ENCODE measurements at regions not wholly inside any gene's neighbourhood (a gene's known extent, or its start where the extent isn't known, plus 50 kb on each side); places are given as distances from the start of the nearest gene placed in this dataset.

DNA sequence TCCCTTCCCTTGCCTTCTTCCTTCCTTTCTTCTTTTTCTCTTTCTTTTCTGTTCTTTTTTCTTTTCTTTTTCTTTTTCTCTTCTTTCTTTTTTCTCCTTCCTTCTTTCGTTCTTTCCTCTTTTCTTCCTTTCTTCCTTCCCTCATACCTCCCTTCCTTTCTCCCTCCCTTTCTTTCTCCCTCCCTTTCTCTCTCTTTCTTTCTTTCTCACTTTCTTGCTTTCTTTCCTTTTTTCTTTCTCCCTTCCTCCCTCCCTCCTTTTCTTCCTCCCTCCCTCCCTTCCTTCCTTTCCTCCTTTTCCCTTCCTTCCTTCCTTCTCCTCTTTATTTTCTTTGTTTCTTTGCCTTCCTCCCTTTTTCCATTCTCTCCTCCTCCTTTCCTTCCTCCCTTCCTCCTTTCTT lies 96.3 kb downstream of the POM121L12 start:
- no peaks in the 10 kb centered on the region for H3K79me2 ChIP-seq (ENCODE audit: insufficient read depth, low read length)
- H3K4me2 ChIP-seq (ENCODE audit: low read depth, low read length), result no peak overlapping the region
- no peak overlapping the region for H3K4me3 ChIP-seq (replicated peaks in 1 of 3; ENCODE audit: insufficient read depth in 1 of 3, low read depth in 2 of 3, low read length in 3 of 3)
- H4K20me1 ChIP-seq (ENCODE audit: insufficient read depth, low read length), result no peaks in the 10 kb centered on the region
- no peak overlapping the region for H3K27ac ChIP-seq (ENCODE audit: extremely low read length, insufficient read depth, low read length)
- no peak overlapping the region for H3K9ac ChIP-seq (ENCODE audit: insufficient read depth, low read depth, low read length)
- H2AFZ ChIP-seq (ENCODE audit: low read length), result no peak overlapping the region
- intact Hi-C loops (cut with micrococcal nuclease; ENCODE audit: unreplicated experiment), result no loop called here
- H3K9me3 ChIP-seq (ENCODE audit: low read length), result peaks cover 15% of the 10 kb centered on the region; the same call in 1 of the 2 replicates
- in situ Hi-C loops (cut with HindIII; ENCODE audit: extremely low pct_ligation_motif_present, low pct_unique_long_range_greater_than_20kb), result no loop called here
- POLR2A ChIA-PET, result no interaction called here
- TF ChIP-seq HDAC1 (CRISPR knock-in tag; IDR thresholded peaks at IDR 0.05), result no peak
- no TSS peak for BruUV-seq (replicated peaks)
- CTCF ChIA-PET (ENCODE audit: low intra/inter-chr PET ratio, low total read pairs), result no interaction called here
- H3K36me3 ChIP-seq (replicated peaks in 1 of 2; ENCODE audit: control insufficient read depth in 1 of 2, insufficient read depth in 2 of 2, low read length in 2 of 2), result no peaks in the 10 kb centered on the region
- no peak for FAIRE-seq
- 4% methylated on average over 1 of the region's 1 CpG for WGBS (ENCODE audit: low lambda C conversion rate)
- no peaks in the 10 kb centered on the region for H3K4me1 ChIP-seq (ENCODE audit: insufficient read depth, low read length)
- ATAC-seq, result no peak
- no peaks in the 10 kb centered on the region for H3K27me3 ChIP-seq (ENCODE audit: control insufficient read depth in 1 of 2, insufficient read depth in 2 of 2, low read length in 2 of 2)
- DNase-seq (ENCODE audit: low spot score), result no peak

DNA sequence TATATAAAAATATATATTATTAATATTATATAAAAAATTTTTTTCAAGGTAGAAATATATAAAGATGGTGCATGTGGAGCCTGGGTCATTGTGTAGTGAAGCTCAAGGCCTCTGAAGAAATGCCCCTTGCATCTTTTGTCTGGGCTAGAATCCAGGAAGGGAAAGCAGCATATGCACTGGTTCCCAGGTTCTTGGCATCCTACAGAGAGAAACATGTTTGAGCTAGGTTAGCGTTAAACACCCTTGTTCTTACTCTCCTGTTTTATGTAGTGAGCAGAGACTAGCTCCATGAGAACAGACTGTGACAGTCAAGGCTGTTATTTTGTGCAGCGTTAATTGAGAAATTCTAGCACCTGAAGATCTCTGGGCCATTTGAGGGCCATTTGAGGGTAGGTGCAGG lies 116.1 kb downstream of the POM121L12 start:
- Histone ChIP-seq H3K4me2 (ENCODE audit: low read depth, low read length) (no peak overlapping the region), H3K79me2 (ENCODE audit: insufficient read depth, low read length) (no peaks in the 10 kb centered on the region), H2AFZ (ENCODE audit: low read length) (no peak overlapping the region), H3K27me3 (ENCODE audit: control insufficient read depth in 1 of 2, insufficient read depth in 2 of 2, low read length in 2 of 2) (no peaks in the 10 kb centered on the region), H3K27ac (ENCODE audit: extremely low read length, insufficient read depth, low read length) (no peak overlapping the region), H4K20me1 (ENCODE audit: insufficient read depth, low read length) (no peaks in the 10 kb centered on the region), H3K4me1 (ENCODE audit: insufficient read depth, low read length) (no peaks in the 10 kb centered on the region), H3K9ac (ENCODE audit: insufficient read depth, low read depth, low read length) (no peak overlapping the region), H3K4me3 (replicated peaks in 1 of 3; ENCODE audit: insufficient read depth in 1 of 3, low read depth in 2 of 3, low read length in 3 of 3) (no peak overlapping the region), H3K9me3 (ENCODE audit: low read length) (peaks cover 49% of the 10 kb centered on the region), H3K36me3 (replicated peaks in 1 of 2; ENCODE audit: control insufficient read depth in 1 of 2, insufficient read depth in 2 of 2, low read length in 2 of 2) (no peaks in the 10 kb centered on the region)
- no peak for ATAC-seq
- no TSS peak for BruUV-seq (replicated peaks)
- TF ChIP-seq FOXC1 (CRISPR knock-in tag; IDR thresholded peaks at IDR 0.05; ENCODE audit: borderline replicate concordance) (no peak), MED13 (CRISPR knock-in tag; IDR thresholded peaks at IDR 0.05) (no peak), ATAD3A (CRISPR knock-in tag; IDR thresholded peaks at IDR 0.05) (no peak), NPAS2 (CRISPR knock-in tag; IDR thresholded peaks at IDR 0.05; ENCODE audit: borderline replicate concordance) (no peak), MTF1 (CRISPR knock-in tag; IDR thresholded peaks at IDR 0.05) (no peak), SIN3B (IDR thresholded peaks at IDR 0.05; ENCODE audit: low read length) (no peak), EEA1 (CRISPR knock-in tag; IDR thresholded peaks at IDR 0.05; ENCODE audit: borderline replicate concordance) (no peak), BRCA1 (CRISPR knock-in tag; IDR thresholded peaks at IDR 0.05) (no peak), SRF (IDR thresholded peaks at IDR 0.05; ENCODE audit: low read depth, low read length) (no peak), DNMT3B (CRISPR knock-in tag; conservative IDR thresholded peaks at IDR 0.05) (no peak), MAFF (IDR thresholded peaks at IDR 0.05; ENCODE audit: low read depth, low read length) (no peak)
- TF ChIP-seq, protein P1, sequence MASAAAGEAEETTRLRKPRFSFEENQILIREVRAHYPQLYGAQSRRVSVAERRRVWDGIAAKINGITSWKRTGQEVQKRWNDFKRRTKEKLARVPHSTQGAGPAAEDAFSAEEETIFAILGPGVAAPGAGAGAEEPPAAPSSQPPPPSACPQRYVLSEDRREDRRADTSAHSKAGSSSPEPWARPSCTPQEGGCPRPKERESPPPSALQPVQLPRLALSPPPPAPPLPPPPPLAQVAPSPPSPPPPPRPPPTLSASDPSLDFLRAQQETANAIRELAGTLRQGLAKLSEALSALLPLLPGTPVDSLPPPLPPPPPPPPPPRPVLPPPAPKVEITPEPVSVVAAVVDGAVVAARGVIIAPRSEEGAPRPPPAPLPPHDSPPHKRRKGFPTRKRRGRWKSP (CRISPR knock-in tag; IDR thresholded peaks at IDR 0.05), result no peak
- TF ChIP-seq, protein P2, sequence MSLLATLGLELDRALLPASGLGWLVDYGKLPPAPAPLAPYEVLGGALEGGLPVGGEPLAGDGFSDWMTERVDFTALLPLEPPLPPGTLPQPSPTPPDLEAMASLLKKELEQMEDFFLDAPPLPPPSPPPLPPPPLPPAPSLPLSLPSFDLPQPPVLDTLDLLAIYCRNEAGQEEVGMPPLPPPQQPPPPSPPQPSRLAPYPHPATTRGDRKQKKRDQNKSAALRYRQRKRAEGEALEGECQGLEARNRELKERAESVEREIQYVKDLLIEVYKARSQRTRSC (CRISPR knock-in tag; IDR thresholded peaks at IDR 0.05; ENCODE audit: low read depth), result no peak
- TF ChIP-seq, protein P3, sequence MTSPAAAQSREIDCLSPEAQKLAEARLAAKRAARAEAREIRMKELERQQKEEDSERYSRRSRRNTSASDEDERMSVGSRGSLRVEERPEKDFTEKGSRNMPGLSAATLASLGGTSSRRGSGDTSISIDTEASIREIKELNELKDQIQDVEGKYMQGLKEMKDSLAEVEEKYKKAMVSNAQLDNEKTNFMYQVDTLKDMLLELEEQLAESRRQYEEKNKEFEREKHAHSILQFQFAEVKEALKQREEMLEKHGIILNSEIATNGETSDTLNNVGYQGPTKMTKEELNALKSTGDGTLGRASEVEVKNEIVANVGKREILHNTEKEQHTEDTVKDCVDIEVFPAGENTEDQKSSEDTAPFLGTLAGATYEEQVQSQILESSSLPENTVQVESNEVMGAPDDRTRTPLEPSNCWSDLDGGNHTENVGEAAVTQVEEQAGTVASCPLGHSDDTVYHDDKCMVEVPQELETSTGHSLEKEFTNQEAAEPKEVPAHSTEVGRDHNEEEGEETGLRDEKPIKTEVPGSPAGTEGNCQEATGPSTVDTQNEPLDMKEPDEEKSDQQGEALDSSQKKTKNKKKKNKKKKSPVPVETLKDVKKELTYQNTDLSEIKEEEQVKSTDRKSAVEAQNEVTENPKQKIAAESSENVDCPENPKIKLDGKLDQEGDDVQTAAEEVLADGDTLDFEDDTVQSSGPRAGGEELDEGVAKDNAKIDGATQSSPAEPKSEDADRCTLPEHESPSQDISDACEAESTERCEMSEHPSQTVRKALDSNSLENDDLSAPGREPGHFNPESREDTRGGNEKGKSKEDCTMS (CRISPR knock-in tag; conservative IDR thresholded peaks at IDR 0.05), result no peak
- TF ChIP-seq, protein P4, sequence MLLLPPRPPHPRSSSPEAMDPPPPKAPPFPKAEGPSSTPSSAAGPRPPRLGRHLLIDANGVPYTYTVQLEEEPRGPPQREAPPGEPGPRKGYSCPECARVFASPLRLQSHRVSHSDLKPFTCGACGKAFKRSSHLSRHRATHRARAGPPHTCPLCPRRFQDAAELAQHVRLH (CRISPR knock-in tag; IDR thresholded peaks at IDR 0.05; ENCODE audit: borderline replicate concordance, low read depth), result no peak
- no peak for DNase-seq (ENCODE audit: low spot score)
- WGBS (ENCODE audit: low lambda C conversion rate), result 0% methylated on average over 2 of the region's 2 CpGs
- intact Hi-C loops (cut with micrococcal nuclease; ENCODE audit: unreplicated experiment) (no loop called here), in situ Hi-C loops (cut with HindIII; ENCODE audit: extremely low pct_ligation_motif_present, low pct_unique_long_range_greater_than_20kb) (no loop called here)
- no peak for FAIRE-seq
- CTCF ChIA-PET (ENCODE audit: low intra/inter-chr PET ratio, low total read pairs), result no interaction called here
- POLR2A ChIA-PET, result no interaction called here

Measured in HepG2 (cell line).